Stimulated activated CD4-positive, alpha-beta T cell treated with anti-CD3 and anti-CD28 coated beads, Interleukin-2, amount 100 ng/mL, for 48 hours (primary cell): ENCODE measurements at regions not wholly inside any gene's neighbourhood (a gene's known extent, or its start where the extent isn't known, plus 50 kb on each side); places are given as distances from the start of the nearest gene placed in this dataset.
"Not testable (repeated sequence)": the region's sequence is repeated elsewhere in the genome, so short reads cannot be mapped to it uniquely, and the experiment has no call there.

Experiments used
- DNase-seq, 2 donors: peaks; one replicate each; pipeline ENCODE4 v3.0.0-alpha.2; 2020

DNA sequence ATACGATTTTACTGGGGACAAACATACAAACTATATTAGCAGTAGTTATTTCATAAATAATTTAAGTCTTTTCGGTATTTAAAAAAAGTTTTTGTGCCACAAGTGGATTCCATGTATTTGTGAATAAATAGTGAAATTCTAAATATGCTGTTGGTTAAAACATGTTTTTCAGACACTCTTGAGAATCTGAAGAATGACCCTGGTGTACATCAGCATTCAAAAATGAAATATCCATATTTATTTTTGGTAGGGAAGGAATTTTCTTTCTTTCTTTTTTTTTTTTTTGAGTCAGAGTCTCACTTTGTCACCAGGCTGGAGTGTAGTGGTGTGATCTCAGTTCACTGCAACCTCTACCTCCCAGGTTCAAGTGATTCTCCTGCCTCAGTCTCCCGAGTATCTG is 136.1 kb upstream of the CDK6 start:
- no peak for DNase-seq

DNA sequence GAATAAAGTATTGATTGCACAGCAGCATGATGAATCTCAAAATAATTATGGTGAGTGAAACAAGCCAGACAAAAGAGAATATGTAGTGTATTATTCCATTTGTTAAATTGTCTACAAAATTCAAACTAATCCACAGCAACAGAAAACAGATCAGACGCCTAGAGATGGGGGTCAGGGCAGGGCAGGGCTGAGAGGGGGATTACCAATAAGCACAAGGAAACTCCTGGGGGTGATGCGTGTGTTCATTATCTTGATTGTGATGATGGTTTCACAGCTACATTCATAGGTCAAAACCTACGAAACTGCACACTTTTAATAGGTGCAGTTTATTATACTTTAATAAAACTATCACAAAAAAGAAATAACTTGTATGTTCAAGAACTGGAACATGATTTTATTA is 132.7 kb upstream of the CDK6 start:
- no peak for DNase-seq

DNA sequence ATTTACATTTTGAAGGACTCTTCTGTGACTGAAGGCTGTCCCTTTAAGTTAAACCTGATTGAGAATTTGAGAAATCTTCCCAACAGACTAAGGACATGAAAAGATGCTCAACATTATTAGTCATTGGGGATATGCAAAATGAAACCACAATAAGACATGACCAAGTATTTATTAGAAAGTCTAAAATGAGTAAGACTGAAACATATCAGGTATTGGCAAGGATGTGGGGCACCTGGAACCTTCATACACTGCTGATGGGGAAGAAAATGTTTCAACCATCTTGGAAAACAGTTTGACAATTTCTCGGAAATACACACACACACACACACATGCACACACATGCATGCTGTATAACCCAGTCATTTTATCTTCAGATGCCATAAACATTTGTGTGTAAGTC is 132.1 kb upstream of the CDK6 start:
- no peak for DNase-seq

DNA sequence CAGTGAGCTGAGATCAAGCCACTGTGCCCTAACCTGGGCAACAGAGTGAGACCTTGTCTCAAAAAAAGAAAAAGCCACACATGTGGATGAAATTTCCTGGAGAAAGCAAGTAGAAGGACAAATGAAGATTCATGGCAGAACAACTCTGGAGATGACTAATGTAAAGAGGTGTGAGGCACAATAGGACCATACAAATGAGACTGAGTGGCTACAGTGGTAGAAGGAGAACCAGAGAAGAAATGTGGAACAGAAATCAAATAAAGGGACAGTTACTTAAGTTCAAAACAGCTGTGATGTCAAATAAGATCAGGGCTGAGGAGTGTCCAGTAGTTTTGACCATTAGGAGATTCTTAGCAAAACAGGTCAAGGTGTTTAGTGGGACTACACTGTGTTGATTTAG is 130.9 kb upstream of the CDK6 start:
- no peak for DNase-seq

DNA sequence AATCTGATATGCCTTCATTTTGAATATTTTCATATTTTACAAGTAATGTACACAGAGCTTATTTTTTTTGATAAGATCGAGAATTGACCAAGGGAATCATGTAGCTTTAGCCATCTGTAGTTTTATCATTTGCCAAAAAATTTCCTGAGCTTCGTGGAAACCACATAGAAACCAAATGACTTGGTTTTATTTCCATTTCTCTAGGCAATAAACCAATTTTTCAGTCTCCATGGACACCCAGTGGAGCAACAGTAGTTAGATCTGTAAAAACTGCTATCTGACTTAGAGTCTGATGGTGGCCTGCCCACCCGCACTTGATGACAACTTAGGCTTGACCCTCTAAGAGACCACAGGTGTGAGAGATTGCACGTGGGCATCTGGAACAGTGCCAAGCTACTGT is 127.8 kb upstream of the CDK6 start:
- DNase-seq, result no peak

DNA sequence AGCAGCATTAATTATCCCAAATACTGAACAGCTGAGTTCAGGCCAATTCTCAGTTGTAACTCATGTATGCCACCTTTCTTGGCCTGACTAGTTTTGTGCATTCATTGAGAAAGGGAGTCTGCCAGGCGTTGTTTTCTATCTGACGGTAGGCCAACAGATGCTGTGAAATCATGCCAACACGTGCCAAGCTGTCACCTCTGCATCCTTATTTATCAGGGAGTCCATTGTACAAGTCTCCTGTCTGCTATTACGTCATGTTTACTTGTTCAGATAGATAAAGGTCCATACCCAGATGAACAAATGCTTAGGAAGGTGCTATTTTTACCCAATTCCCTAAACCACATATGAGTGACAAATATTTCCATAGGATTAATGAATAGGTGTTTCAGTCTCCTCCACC is 127.2 kb upstream of the CDK6 start:
- no peak for DNase-seq

DNA sequence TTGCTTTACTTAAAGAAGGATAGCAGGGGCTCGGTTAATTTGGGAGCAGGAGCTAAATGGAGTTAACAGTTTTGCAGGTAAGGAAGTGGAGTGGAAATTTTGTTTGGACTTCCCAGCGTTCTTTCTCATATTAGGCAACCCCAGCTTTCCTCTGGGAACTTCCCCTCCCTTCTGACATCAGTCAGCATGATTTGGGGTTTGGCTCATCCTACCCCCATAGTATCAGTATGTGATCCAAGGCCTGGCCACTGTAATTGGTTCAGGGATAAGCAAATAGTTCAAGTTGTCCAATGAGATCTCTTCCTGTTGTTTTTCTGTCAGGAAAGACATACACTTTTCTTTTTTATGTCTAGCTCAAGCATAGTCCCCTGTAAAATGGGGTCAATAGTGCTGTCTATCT is 125.6 kb upstream of the CDK6 start:
- DNase-seq, result no peak

DNA sequence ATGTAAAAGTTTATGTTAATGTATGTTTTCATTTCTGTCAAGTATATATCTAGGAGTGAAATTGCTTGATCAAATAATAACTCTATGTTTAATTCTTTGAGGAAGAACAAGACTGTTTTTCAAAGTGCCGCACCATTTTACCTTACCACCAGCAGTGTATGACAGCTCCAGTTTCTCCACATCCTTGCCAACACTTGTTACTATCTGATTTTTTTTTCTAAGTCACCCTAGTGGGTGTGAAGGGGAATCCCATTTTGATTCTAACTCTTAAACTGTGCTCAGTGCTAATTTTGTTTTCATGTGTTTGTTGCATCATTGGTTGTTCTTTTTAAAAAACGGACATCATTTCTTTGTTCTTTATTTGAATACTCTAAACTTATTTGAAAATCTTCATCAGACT is 120.2 kb upstream of the CDK6 start:
- DNase-seq, result no peak

DNA sequence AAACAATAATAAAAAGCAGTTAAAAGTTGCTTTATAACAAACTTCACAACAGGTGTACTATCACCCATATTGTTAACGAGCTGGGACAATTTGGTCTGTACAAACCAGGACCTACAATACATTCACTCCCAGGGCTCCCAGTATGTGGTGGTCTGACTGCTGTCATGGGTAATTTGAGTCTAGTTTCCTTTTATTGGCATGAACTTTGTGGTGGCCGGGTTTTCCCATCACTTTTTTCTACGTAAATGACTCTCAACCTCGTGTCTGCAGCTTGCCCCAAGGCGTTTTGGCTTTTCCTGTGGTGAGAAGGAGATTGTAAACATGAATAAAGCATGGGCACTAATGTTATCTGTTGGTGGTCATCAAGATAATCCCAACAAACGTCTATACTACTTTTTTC is 118.7 kb upstream of the CDK6 start:
- DNase-seq, result peak; percentile 4 to 23

DNA sequence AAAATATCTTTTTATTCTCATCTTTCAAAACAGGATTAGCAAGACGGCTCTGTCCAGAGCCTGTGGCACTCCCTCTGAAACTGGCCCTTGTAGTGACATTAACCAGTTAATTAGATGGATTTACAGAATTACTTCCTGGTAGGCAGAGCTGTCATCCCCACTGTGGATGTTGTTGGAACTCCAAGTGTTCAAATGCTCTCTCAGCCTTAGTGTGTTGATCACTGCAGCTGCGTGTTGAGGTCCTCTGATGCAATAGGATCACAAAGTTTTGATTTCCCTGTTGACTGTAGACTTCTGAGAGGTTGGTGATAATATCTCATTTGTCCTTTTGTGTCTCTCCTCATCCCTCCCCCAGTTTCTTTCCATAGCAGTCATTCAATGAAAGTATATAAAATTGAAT is 117.3 kb upstream of the CDK6 start:
- no peak for DNase-seq

DNA sequence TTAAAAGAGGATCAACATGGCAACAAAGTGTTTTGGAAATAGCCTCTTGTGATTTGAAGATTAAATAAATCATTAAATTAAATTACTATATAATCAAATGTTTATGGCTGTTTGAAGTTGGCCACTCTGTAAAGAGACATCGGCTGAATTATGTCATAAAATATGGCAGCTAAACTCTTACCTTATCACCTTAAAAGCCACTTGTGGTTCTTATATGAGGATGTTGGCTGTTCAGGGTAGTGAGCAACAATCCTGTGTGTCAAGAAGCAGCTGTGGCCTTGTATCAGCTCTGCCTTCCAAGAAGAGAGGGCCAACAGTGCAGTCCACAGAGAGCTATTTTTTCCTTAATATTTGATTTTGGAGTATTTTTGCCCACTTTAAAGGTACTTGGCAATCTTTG is 113.4 kb upstream of the CDK6 start:
- DNase-seq, result no peak

DNA sequence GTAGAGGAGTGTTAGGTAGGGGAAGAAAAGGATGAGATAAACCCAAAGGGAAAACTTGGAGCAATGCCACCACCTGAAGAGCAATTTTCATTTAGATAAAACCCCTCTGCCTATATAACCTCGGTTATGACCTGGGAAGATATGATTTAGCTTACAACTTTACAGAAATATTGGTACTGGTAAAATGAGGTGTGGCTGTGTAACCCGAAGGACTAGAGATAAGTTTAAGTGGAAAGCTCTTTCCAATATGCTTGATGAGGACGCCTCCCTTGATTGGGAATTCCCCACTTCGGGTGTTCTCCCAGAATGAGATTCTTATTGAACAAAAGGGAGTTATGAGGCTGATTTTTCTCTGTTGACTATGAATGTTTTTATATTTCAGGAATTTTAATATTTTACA is 109.5 kb upstream of the CDK6 start:
- no peak for DNase-seq

DNA sequence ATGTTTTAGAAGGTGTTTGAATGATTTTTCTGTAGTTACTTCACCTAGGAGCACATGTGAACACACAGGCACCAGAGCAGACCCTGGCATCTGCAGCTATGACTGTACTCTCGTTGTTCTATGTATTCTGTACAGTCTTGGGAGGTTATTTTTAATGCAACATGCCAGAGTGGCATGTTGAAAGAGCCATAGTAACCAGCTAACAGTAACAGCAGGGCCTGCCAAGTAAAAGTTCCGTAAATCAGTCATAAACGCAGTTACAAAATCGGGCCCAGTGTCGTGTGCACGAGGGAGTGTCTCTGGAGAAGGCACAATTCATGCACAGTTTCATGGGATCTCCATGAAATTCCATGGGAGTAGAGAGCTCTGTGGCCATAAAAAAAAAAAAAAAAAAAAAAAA is 108.3 kb upstream of the CDK6 start:
- no peak for DNase-seq

DNA sequence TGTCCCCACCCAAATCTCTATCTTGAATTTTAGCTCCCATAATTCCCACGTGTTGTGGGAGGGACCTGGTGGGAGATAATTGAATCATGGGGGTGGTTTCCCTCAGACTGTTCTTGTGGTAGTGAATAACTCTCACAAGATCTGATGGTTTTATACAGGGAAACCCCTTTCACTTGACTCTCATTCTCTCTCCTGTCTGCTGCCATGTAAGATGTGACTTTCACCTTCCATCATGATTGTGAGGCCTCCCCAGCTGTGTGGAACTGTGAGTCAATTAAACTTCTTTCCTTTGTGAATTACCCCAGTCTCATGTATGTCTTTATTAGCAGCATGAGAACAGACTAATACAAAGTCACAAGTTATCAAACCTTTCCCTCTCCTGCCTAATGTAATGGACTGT is 106.3 kb upstream of the CDK6 start:
- not testable (repeated sequence) for DNase-seq

DNA sequence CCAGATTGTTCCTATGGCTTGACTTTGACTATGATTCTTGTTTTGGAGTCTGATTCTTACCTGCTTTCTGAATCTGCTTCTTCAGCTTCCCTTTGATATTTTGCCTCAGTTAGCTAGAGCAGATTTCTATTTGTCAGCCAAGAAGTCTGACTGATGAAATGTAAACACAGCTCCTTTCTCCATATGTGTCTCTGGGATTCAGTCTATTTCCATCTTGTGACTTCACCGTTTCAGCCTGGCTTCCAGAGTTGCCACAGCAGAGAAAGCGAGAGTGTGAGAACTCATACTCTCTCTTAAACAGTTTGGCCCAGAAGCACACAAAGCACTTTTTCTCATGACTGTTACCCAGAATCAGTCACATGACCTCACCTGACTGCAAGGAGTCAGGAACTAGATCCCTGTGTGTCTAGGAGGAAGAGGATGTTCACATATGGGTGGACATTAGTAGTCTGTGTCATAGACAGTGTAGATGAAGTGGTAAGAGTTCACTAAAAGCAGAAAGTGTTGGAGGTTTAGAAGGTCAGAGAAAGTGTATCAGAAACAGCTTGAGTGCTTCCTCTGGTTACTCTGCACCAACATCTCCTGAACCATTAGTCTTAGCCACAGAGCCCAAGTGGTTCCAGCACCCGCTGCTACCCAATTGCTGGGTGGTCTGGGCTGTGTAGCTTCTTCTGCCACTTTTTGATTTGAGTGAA is 103.4 kb upstream of the CDK6 start:
- no peak for DNase-seq

DNA sequence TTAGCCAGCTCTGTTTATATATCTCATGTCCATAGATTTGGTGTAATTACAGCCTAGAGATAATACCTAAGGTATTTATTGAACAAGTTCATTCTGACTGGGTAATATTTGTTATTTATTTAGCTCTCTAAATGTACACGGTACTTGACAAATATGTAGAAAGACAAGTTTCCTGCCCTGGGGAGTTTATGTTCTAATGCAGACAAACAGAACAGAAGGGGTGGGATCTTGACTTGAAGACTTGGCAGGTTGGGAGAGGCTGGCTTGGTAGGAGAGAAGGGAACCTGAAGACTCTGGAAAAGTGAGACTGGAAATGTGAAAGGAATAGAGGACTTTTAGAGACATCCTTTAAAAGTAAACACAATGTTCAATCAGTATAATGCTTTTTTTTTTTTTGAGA is 97.7 kb upstream of the CDK6 start:
- DNase-seq, result no peak

DNA sequence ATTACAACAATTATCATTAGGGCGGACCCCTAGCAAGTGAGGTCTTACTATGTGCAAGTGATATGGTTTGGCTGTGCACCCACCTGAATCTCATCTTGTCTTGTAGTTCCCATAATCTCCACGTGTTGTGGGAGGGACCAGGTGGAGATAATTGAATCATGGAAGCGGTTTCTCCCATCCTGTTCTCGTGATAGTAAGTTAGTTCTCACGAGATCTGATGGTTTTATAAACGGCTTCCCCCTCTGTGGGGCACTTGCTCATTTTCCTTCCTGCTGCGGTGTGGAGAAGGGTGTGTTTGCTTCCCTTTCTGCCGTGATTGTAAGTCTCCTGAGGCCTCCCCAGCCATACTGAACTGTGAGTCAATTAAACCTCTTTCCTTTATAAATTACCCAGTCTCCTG is 96.1 kb upstream of the CDK6 start:
- DNase-seq, result no peak

DNA sequence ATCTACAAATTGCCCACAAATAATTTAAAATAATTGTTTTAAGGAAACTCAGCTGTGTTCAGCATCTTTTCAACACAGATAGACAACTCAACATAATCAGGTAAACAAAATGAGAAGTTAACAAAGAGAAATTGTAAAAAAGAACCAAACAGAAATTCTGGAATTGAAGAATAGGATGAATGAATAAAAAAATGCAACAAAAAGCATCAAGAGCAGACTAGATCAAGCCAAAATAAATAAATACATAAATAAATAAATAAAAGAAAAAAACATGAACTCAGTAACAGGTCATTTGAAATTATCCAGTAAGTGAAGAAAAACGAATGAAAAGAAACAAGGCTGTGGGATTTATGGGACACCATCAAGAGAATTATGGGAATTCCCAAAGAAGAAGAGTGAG is 94.0 kb upstream of the CDK6 start:
- DNase-seq, result no peak

DNA sequence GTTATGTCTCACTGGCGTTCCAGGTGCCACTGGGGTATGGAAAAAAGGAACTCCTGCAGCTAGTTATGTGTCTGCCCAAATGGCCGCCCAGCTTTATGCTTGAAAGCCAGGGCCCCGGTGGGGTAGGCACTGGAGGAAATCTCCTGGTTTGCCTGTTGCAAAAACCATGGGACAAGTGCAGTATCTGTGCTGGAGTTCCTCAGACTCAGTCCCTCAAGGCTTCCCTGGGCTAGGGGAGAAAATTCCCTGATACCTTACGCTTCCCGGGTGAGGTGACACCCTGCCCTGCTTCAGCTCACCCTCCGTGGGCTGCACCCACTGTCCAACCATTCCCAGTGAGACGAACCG is 90.3 kb upstream of the CDK6 start:
- no peak for DNase-seq

DNA sequence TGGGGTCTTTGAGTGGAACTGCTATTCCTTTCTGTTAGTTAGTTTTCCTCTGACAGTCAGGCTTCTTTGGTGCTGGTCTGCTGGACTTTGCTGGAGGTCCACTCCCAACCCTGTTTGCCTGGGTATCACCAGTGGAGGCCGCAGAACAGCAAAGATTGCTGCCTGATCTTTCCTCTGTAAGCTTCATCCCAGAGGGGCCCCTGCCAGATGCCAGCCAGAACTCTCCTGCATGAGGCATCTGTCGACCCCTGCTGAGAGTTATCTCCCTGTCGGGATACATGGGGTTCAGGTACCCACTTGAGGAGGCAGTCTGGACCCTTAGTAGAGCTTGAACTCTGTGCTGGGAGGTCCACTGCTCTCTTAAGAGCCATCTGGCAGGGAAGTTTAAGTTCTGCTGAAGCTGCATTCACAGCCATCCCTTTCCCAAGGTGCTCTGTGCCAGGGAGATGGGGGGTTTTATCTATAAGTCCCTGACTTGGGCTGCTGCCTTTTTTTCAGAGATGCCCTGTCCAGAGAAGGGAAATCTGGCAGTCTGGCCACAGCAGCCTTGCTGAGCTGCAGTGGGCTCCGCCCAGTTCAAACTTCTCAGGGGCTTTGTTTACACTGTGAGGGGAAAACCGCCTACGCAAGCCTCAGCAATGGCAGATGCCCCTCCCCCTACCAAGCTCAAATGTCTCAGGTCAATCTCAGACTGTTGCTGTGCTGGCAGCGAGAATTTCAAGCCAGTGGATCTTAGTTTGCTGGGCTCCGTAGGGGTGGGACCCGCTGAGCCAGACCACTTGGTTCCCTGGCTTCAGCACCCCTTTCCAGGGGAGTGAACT is 89.7 kb upstream of the CDK6 start:
- DNase-seq, result no peak

DNA sequence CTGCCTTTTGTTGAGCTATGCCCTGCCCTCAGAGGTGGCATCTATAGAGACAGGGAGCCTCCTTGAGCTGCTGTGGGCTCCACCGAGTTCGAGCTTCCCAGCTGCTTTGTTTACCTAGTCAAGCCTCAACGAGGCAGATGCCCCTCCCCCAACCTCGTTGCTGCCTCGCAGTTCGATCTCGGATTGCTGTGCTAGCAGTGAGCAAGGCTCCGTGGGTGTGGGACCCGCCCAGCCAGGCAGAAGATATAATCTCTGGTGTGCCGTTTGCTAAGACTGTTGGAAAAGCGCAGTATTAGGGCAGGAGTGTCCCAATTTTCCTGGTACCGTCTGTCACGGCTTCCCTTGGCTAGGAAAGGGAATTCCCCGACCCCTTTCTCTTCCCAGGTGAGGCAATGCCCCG is 88.4 kb upstream of the CDK6 start:
- no peak for DNase-seq

DNA sequence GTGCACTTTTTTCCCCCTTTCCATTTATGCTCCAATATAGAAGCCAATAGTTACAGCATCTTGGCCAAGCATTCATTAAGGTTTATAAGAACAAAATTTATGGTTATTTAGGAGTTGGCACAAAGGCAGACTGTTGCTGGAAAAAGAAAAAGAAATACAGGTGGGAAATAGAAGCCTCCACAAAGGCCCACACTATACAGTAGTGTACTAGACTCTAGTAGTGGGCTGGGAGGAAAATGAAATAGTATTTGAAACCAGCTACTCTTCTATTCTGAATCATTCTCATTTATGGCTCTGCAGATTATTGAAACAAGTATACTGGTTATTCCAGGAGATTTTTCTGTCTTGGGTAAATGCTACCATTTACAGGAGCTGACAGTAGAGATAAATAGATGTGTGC is 80.9 kb upstream of the CDK6 start:
- no peak for DNase-seq

DNA sequence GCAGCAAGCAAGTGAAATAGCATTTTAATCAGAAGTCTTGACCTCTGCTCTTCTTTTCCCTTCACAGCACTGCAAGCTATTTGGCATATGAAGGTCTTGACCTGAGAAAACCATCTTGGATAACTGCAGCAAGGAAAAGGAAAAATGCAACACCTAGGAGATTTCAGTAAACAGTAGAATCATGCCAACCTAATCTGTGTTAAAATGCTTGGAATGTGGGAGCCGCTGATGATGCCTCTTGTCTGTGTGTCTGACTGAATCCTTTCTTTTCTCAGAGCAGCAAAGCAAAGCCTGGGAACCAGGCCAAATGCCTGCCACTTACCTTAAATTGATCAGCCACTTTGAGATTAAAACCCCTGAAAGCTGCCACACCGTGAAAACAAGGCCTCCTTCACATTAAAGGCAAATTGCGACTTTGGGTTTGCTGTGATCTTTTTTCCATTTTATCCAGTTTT is 80.4 kb upstream of the CDK6 start:
- no peak for DNase-seq

DNA sequence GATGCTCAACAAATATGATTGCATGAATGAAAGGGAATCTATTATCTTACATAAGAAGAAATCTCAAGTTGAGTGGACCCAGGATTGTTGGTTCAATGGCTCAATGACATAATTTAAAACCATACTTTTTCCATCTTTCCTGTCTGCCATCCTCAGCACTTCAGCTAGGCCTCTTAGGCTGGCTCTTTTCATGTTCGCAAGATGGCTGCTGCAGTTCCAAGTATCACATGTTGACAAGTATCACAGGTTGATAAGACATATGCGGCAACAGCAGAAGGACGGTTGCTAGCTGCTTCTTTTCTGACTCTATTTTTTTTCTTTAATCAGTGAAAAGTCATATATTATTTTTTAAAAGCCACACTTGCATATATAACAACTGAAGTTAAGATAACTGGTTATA is 79.0 kb upstream of the CDK6 start:
- DNase-seq, result no peak

DNA sequence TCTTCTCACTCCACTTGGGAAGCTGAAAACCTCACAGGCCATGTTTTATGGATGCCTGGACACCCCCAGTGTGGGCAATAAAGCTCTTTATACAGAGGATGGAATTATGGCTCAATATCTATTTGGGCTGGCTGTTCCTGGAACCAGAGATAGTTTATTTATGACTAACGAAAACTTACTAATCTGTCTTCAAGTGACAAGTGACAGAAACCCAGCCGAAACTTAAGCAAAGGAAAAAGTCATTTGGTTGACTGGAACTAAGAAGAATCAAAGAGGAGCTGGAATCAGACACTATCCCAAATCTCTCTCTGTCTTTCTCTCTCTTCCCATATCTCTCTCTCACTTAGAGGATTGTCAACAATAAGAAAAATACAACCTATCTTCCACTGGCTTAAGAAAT is 78.3 kb upstream of the CDK6 start:
- DNase-seq, result no peak
